GM23338 (cell line): ENCODE measurements at regions not wholly inside any gene's neighbourhood (a gene's known extent, or its start where the extent isn't known, plus 50 kb on each side); places are given as distances from the start of the nearest gene placed in this dataset.

Experiments
- CREB1 ChIP-seq: fragments of 250-450 bp; sonication (Bioruptor Pico); IDR thresholded peaks from 2 replicates; pipeline ENCODE4 v1.5.0; 2020; ENCODE audit warnings: low read depth, mild to moderate bottlenecking, moderate library complexity
- EZH2 ChIP-seq: fragments of 200-600 bp; sonication (generic); IDR thresholded peaks from one replicate; pipeline ENCODE4 v1.8.0; 2017; ENCODE audit warnings: antibody characterized with exemption, mild to moderate bottlenecking, low read depth; ENCODE audit not compliant: unreplicated experiment
- EZH2phosphoT487 ChIP-seq: fragments of 200-600 bp; sonication (generic); IDR thresholded peaks from one replicate; pipeline ENCODE4 v1.8.1; 2018; ENCODE audit warnings: antibody characterized with exemption; ENCODE audit not compliant: unreplicated experiment
- JUNB ChIP-seq: IDR thresholded peaks from one replicate; pipeline ENCODE4 v1.6.1; 2016; ENCODE audit warnings: antibody characterized with exemption; ENCODE audit not compliant: unreplicated experiment
- NANOG ChIP-seq: IDR thresholded peaks from 2 replicates; pipeline ENCODE4 v1.6.1; 2016; ENCODE audit warnings: antibody characterized with exemption, borderline replicate concordance
- POLR2AphosphoS5 ChIP-seq: IDR thresholded peaks from 2 replicates; pipeline ENCODE4 v1.6.1; 2016; ENCODE audit warnings: antibody characterized with exemption, low read depth
- STAT1 ChIP-seq: IDR thresholded peaks from one replicate; pipeline ENCODE4 v1.6.1; 2016; ENCODE audit warnings: antibody characterized with exemption; ENCODE audit not compliant: unreplicated experiment
- ZNF331 ChIP-seq: fragments of 250-450 bp; sonication (Bioruptor Pico); IDR thresholded peaks from 2 replicates; pipeline ENCODE4 v1.5.0; 2020; ENCODE audit warnings: low read depth, mild to moderate bottlenecking, moderate library complexity
- TF ChIP-seq, protein P1 (sequence below), 2 experiments: fragments of 200-600 bp in 1 of 2; sonication (generic) in 1 of 2; conservative IDR thresholded peaks; 2 replicates each; pipeline versions ENCODE4 v1.5.1 to v1.6.1; 2016 to 2017; ENCODE audit warnings: antibody characterized with exemption in 2 of 2, low read depth in 2 of 2, mild to moderate bottlenecking in 2 of 2, moderate library complexity in 1 of 2

DNA sequence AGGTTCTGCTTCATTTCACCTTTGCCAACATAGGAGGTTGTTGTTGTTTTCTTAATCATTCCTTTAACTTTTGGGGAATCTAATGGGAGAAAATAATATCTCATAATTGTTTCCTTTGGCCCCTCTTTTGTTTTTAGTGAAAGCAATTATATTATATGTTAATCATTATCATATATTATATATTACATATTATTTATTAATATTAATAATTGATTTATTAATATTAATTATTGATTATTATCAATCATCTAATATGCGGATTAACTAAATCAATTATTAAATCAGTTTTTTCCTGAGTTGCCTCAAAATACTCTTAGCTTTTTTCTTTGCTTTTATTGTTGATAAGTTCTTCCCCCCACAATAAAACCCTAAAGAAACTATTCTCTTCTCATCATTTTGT lies 443.8 kb downstream of the GATA3 start:
- TF ChIP-seq, protein P1, sequence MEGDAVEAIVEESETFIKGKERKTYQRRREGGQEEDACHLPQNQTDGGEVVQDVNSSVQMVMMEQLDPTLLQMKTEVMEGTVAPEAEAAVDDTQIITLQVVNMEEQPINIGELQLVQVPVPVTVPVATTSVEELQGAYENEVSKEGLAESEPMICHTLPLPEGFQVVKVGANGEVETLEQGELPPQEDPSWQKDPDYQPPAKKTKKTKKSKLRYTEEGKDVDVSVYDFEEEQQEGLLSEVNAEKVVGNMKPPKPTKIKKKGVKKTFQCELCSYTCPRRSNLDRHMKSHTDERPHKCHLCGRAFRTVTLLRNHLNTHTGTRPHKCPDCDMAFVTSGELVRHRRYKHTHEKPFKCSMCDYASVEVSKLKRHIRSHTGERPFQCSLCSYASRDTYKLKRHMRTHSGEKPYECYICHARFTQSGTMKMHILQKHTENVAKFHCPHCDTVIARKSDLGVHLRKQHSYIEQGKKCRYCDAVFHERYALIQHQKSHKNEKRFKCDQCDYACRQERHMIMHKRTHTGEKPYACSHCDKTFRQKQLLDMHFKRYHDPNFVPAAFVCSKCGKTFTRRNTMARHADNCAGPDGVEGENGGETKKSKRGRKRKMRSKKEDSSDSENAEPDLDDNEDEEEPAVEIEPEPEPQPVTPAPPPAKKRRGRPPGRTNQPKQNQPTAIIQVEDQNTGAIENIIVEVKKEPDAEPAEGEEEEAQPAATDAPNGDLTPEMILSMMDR (conservative IDR thresholded peaks at IDR 0.05; ENCODE audit: low read depth in 2 of 2): no peak
- TF ChIP-seq EZH2 (no peak), ZNF331 (no peak), EZH2phosphoT487 (no peak), JUNB (no peak), POLR2AphosphoS5 (no peak), STAT1 (no peak), NANOG (no peak), CREB1 (CRISPR knock-in tag) (no peak)
